ENCODE measurements at regions not wholly inside any gene's neighbourhood (a gene's known extent, or its start where the extent isn't known, plus 50 kb on each side); places are given as distances from the start of the nearest gene placed in this dataset.
"Not testable (repeated sequence)": the region's sequence is repeated elsewhere in the genome, so short reads cannot be mapped to it uniquely, and the experiment has no call there.

DNA sequence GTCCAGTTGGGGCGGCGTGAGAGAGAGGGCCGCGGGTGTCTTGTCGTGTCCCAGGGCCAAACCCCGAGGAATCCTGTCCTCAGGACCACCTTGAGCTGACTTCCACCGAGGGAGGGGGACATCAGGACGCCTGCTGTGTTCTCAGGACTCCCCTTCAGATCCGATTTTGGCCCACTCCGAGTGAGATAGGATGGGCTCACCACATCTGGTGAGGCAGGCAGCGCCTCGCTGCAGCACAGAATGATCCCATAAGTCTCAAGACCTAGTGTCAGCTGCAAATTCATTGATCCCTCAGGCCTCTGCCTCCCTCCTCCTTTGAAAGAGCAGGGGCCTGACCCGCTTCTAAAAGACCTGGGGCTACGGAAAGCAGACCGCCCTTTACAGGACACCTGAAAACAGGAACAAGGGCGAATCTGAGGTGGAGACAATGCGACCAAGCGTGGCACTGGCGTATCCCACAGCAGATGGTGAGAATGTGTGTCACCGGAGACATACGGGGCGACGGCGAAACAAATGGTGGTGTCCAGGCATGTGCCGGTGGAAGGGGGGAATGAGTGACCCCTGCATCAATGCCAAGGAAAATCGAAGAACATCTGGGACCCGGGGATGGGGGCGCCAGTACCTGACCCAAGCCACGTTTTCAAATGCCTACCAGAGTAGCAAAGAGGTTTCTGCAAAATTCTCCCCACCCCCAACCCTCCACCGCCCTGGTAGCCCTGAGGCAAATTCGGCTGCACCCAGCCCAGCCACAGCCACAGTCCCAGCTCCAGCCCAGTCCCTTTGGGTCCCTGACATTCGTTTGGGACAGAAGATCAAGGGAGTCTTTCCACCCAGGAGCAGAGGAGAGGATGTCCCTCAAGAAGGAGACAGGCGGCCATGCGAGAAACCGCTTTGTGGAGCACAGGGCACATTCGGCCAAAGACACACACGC lies 162.1 kb upstream of the ZNF337 start:
- DNase-seq, result no peak
- Histone ChIP-seq H3K4me1 (ENCODE audit: control insufficient read depth, insufficient read depth, low read length) (peaks cover 25% of the 10 kb centered on the region), H3K27me3 (ENCODE audit: control insufficient read depth, insufficient read depth, low read length) (peaks cover 56% of the 10 kb centered on the region), H3K9me3 (replicated peaks; ENCODE audit: control insufficient read depth, low read depth, low read length) (no peaks in the 10 kb centered on the region), H3K36me3 (ENCODE audit: control insufficient read depth, insufficient read depth, low read length) (no peaks in the 10 kb centered on the region), H3K4me3 (ENCODE audit: low read length) (no peak overlapping the region), H3K27ac (ENCODE audit: low read length) (no peak overlapping the region)
- 55% methylated on average over 32 of the region's 37 CpGs for WGBS (ENCODE audit: insufficient coverage)

DNA sequence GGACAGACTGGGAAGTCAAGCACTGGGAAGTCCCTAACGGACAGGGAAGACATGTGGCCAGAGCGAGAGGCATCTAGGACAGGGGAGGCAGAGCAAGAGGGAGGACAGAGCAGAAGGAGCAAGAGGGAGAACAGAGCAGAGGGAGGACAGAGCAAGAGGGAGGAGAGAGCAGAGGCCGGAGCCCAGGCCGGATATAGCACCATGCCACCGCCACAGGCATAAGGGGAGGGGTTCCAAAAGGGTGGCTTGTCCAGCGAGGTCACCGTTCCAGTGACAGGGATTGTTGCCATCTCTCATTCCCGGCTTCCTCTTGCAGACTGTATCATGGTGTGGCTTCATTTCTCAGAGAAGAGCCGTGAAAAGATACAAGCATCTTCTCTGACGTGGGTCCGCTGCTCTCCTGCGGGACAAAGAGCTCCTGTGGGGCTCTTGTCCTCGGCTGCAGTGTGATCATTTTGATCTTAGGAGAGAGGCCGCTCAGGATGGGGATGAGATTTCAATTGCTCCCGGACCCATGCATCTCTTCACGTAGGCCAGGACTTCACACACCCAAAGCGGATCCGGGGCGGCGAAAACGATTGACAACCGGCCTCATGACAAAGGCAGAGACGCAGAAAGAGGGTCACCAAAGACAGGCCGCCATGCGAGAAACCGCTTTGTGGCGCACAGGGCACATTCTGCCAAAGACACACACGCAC lies 160.6 kb upstream of the ZNF337 start:
- H3K36me3 ChIP-seq (ENCODE audit: control insufficient read depth, insufficient read depth, low read length); DNase-seq; H3K27ac ChIP-seq (ENCODE audit: low read length); H3K4me3 ChIP-seq (ENCODE audit: low read length); H3K9me3 ChIP-seq (replicated peaks; ENCODE audit: control insufficient read depth, low read depth, low read length): not testable (repeated sequence)
- H3K4me1 ChIP-seq (ENCODE audit: control insufficient read depth, insufficient read depth, low read length), result peaks cover 12% of the 10 kb centered on the region
- WGBS (ENCODE audit: insufficient coverage), result 94% methylated on average over 20 of the region's 28 CpGs
- H3K27me3 ChIP-seq (ENCODE audit: control insufficient read depth, insufficient read depth, low read length), result peaks cover 43% of the 10 kb centered on the region

DNA sequence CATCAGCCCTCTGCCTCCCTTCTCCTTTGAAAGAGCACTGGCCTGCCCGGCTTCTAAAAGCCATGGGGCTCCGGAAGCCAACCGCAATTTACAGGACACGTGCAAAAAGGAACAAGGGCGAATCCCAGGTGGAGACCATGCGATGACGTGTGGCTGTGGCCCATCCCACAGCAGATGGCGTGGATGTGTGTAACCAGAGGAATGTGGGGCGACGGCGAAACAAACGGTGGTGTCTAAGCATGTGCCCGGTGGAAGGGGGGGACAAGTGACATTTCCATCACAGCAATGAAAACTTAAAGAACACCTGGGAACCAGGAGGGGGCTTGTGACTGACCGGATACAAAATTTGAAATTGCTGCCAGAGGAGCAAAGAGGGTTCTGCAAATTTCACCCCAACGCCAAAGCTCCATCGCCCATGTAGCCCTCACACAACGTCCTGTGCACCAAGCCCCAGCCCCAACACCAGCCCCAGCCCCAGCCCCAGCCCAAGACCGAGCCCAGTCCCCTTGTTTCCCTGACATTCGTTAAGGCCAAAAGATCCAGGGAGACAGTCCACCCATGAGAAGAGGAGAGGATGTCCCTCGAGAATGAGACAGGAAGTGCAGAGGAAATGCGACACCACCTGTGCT lies 159.7 kb upstream of the ZNF337 start:
- Histone ChIP-seq H3K9me3 (replicated peaks; ENCODE audit: control insufficient read depth, low read depth, low read length) (no peaks in the 10 kb centered on the region), H3K4me3 (ENCODE audit: low read length) (no peak overlapping the region), H3K27ac (ENCODE audit: low read length) (no peak overlapping the region), H3K36me3 (ENCODE audit: control insufficient read depth, insufficient read depth, low read length) (no peaks in the 10 kb centered on the region), H3K27me3 (ENCODE audit: control insufficient read depth, insufficient read depth, low read length) (peaks cover 36% of the 10 kb centered on the region), H3K4me1 (ENCODE audit: control insufficient read depth, insufficient read depth, low read length) (peaks cover 5% of the 10 kb centered on the region)
- 93% methylated on average over 17 of the region's 21 CpGs for WGBS (ENCODE audit: insufficient coverage)
- DNase-seq, result no peak

DNA sequence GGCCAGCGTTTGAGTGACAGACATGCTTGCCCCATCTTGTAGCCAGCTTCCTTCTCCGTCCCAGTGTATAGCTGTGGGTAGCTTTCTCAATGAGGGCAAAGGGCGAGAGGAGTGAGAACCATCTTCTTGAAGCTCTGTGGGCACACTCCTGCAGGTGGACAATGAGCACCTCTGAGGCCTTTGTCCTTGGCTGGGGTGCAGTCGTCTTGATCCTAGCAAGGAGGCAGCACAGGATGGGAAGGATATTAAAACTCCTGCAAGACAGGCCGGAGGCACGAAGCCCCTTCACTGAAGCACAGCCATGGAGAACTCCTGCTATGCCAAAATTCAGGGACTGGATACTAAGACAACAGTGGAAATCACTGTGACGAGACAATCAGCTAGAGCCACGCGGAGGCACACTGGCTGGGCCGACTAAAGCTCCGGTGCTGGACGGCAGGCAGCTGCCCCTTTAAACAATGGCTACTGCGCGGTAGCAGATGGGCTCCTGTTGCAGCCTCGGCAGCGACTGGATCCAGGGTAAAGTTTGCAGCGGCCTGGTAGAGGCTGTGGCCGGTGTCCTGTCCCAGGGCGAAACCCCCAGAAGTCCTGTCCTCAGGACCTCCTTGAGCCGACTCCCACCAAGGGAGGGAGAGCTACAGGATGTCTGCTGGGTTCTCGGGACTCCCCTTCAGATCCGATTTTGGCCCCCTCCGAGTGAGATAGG lies 159.0 kb upstream of the ZNF337 start:
- H3K27ac ChIP-seq (ENCODE audit: low read length); H3K9me3 ChIP-seq (replicated peaks; ENCODE audit: control insufficient read depth, low read depth, low read length); H3K4me3 ChIP-seq (ENCODE audit: low read length); DNase-seq; H3K36me3 ChIP-seq (ENCODE audit: control insufficient read depth, insufficient read depth, low read length); H3K4me1 ChIP-seq (ENCODE audit: control insufficient read depth, insufficient read depth, low read length): not testable (repeated sequence)
- H3K27me3 ChIP-seq (ENCODE audit: control insufficient read depth, insufficient read depth, low read length), result peaks cover 28% of the 10 kb centered on the region
- WGBS (ENCODE audit: insufficient coverage), result 96% methylated on average over 22 of the region's 23 CpGs

DNA sequence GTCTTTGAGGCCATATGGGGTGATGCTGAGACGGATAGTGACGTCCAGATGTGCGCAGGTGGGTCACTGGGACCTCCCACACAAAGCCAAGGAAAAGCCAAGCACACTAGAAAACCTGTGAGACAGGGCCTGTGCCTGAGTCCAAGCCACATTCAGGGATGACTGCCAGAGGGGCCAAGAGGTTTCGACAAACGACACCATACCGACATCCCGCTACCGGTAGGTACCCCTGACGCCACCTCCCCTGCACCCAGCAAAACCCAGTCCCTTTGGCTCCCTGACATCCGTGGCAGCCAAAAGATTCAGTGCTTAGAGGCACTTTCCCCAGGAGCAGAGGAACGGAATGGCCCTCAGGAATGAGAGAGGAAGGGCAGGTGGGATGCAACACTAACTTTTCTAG lies 158.0 kb upstream of the ZNF337 start:
- H3K27me3 ChIP-seq (ENCODE audit: control insufficient read depth, insufficient read depth, low read length), result peaks cover 19% of the 10 kb centered on the region
- WGBS (ENCODE audit: insufficient coverage), result 100% methylated on average over 3 of the region's 11 CpGs
- H3K4me1 ChIP-seq (ENCODE audit: control insufficient read depth, insufficient read depth, low read length); H3K36me3 ChIP-seq (ENCODE audit: control insufficient read depth, insufficient read depth, low read length); H3K27ac ChIP-seq (ENCODE audit: low read length); H3K4me3 ChIP-seq (ENCODE audit: low read length); H3K9me3 ChIP-seq (replicated peaks; ENCODE audit: control insufficient read depth, low read depth, low read length); DNase-seq: not testable (repeated sequence)

DNA sequence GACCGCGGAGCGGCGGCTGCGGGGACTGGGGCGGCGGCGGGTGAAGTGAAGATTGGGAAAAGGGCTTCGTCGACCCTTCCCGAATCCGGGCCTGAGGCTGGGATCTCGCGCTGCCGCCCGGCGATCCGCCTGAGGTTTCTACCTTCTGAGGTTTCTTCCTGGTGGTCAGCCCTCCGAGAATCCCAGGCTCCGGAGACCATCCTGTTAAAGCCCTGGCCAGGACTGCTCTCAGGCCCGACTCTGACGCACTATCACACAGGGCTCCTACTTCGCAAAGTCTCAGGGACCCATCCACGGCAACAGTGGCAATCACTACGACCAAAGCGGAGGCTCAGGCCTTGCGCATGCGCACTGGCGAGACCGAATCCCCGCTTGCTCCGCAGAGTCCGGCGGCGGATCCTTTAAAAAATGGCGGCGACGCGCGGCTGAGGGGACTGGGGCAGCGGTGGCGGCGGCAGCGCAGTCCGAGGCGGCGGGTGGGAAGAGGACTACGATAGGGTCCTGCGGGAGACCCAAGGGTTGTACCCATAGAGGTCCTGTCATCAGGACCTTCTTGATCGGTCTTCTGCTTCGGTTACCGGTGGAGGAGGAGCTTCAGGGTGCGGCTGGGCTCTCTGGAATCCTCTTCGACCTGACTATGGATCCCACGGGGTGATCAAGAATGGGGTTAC lies 157.2 kb upstream of the ZNF337 start:
- DNase-seq, result peak; percentile 91
- H3K4me3 ChIP-seq (ENCODE audit: low read length), result peak overlapping the region; percentile 59

DNA sequence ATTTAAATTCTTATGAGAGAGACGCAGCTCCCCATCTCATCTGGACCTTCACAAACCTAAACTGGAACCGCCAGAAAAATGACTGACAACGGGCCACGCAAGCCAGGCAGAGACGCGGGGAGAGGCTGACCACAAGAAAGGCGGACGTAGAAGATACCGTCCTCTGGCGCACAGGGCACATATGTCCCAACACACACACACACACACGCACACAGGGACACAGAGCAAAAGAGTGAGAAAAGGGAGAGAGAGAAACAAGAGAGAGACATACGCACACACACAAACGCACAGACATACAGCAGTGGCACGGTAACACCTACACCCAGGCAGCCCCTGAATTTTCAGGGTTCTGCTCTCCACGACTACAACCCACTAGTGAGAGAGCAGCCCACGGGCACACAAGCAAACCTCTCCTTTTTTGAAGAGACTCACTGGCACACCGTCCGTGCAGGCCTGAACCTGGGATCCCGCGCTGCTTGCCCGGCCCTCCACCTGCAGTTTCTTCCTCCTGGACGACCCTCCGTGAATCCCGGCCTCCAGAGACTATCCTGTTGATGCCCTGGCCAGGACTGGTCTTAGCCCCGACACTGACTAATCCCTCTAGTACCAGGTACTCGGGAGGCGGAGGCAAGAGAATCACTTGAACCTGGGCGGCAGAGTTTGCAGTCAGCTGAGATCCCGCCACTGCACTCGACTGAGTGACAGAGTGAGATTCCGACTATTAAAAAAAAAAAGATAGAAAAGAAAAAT lies 156.5 kb upstream of the ZNF337 start:
- DNase-seq; H3K27ac ChIP-seq (ENCODE audit: low read length); H3K4me1 ChIP-seq (ENCODE audit: control insufficient read depth, insufficient read depth, low read length); H3K9me3 ChIP-seq (replicated peaks; ENCODE audit: control insufficient read depth, low read depth, low read length); H3K27me3 ChIP-seq (ENCODE audit: control insufficient read depth, insufficient read depth, low read length); H3K36me3 ChIP-seq (ENCODE audit: control insufficient read depth, insufficient read depth, low read length): not testable (repeated sequence)
- WGBS (ENCODE audit: insufficient coverage), result 26% methylated on average over 9 of the region's 31 CpGs
- H3K4me3 ChIP-seq (ENCODE audit: low read length), result peak overlapping the region; percentile 59

More for the DNA sequence above, 157.2 kb upstream of the ZNF337 start:
- not testable (repeated sequence) for H3K9me3 ChIP-seq (replicated peaks; ENCODE audit: control insufficient read depth, low read depth, low read length); H3K4me1 ChIP-seq (ENCODE audit: control insufficient read depth, insufficient read depth, low read length); H3K36me3 ChIP-seq (ENCODE audit: control insufficient read depth, insufficient read depth, low read length)
- WGBS (ENCODE audit: insufficient coverage), result under 1% methylated on average over 49 of the region's 55 CpGs
- peaks cover 11% of the 10 kb centered on the region for H3K27me3 ChIP-seq (ENCODE audit: control insufficient read depth, insufficient read depth, low read length)
- H3K27ac ChIP-seq (ENCODE audit: low read length), result peak overlapping the region; percentile 35

DNA sequence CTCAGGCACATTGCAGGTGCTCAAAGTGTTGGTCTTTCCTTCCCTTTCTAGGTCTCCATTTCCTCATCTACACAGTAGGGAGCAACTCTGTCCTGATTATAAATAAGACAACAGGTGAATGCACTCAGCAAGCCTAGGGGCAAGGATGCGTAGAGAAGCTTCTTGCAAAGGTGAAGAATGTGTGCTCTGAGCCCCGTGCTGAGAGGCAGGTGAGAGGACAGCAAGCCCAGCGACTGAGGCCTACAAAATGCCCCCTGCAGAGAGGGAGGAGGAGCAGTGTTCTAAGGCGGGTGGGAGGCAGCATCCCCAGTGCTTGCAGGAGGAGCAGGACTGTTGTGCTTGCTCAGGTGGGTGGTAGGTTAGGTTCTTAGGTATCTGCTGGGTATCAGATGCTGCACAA lies 153.5 kb upstream of the ZNF337 start:
- not testable (repeated sequence) for H3K27ac ChIP-seq (ENCODE audit: low read length); H3K27me3 ChIP-seq (ENCODE audit: control insufficient read depth, insufficient read depth, low read length); H3K9me3 ChIP-seq (replicated peaks; ENCODE audit: control insufficient read depth, low read depth, low read length); H3K4me3 ChIP-seq (ENCODE audit: low read length); DNase-seq; H3K4me1 ChIP-seq (ENCODE audit: control insufficient read depth, insufficient read depth, low read length); H3K36me3 ChIP-seq (ENCODE audit: control insufficient read depth, insufficient read depth, low read length)
- 79% methylated on average over 2 of the region's 4 CpGs for WGBS (ENCODE audit: insufficient coverage)

DNA sequence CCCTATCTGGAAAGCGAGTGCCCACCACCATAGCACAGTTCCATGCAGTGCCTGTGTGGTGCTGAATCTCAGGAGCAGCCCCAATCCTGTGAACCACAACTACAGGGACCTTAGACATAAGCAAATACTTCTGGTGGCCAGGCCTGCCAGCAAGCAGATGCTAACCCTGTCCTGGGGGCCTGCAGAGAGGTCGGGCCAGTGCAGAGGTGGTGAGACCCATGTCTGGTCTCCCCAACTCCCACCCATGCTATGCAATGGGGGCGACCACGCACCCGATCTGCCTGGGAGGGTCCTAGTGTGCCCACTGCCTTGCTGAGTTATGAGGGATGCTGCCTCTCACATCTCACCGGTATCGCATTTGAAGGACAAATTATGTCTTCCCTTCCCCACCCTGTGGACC lies 151.6 kb upstream of the ZNF337 start:
- no peaks in the 10 kb centered on the region for H3K4me1 ChIP-seq (ENCODE audit: control insufficient read depth, insufficient read depth, low read length)
- WGBS (ENCODE audit: insufficient coverage), result no CpG with 5 or more reads among the region's 7 CpGs
- no peak for DNase-seq

More for the DNA sequence above, 151.6 kb upstream of the ZNF337 start:
- Histone ChIP-seq H3K9me3 (replicated peaks; ENCODE audit: control insufficient read depth, low read depth, low read length) (no peaks in the 10 kb centered on the region), H3K36me3 (ENCODE audit: control insufficient read depth, insufficient read depth, low read length) (no peaks in the 10 kb centered on the region), H3K27me3 (ENCODE audit: control insufficient read depth, insufficient read depth, low read length) (no peaks in the 10 kb centered on the region), H3K4me3 (ENCODE audit: low read length) (no peak overlapping the region), H3K27ac (ENCODE audit: low read length) (no peak overlapping the region)

Measured in muscle of leg (tissue), 3 donors.